Glomerular visceral epithelial cell (primary cell): ENCODE measurements at regions not wholly inside any gene's neighbourhood (a gene's known extent, or its start where the extent isn't known, plus 50 kb on each side); places are given as distances from the start of the nearest gene placed in this dataset.

Source experiments
- DNase-seq: peaks from one replicate; pipeline ENCODE4 v3.0.0-alpha.2; 2016; ENCODE audit errors: extremely low spot score

GRCh38 chr22:44592126-44592823 lies 94.2 kb upstream of the RTL6 start:
- no peak for DNase-seq

DNA sequence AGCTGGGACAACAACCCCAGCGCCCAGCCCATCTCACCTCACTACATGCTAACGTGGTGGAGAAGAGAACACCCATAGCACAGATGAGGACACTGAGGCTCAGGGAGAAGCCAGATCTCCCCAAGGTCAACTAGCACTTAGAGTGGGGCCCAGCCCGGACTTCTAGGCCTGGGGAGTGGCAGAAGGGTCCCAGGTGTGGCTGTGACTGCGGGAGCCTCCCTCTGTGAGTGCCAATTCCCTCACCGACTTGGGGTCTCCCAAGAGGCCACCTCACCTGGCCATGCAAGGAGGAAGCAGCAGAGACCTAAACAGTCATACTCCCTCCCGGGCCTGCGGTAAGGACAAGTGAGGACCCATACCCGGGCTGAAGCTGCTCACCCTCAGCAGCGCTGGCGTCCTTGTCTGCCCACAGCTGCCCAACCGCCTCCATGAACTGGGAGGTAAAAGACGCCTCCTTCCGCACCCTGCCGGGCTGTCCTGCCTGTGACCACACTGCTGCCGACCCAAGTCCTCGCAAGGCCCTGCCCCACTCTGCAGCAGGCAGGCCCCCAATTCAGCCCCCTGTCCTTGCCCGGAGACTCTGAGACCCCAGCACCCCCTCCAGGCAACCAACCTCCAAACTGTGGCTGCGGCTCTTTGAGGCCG lies 93.2 kb upstream of the RTL6 start:
- DNase-seq, result no peak

GRCh38 chr22:44590291-44590690 lies 92.3 kb upstream of the RTL6 start:
- no peak for DNase-seq

DNA sequence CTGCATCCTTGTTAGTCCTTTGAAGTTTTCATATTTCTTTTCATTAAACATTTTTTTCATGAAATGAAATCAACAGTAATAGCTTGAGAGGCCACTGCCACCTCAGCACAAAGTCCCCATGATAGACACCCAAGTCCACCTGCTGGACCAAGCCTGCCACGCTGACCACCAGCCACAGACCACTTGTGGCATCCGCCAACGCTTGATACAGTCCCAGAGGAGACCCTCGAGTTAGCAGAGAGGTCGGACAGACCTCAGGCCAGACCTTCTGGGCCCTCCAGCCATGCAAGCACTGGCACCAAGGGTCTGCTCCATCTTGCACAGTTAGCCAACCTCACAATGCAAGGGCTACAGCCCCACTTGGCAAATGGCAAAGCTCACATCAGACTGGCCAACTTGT lies 91.8 kb upstream of the RTL6 start:
- no peak for DNase-seq

DNA sequence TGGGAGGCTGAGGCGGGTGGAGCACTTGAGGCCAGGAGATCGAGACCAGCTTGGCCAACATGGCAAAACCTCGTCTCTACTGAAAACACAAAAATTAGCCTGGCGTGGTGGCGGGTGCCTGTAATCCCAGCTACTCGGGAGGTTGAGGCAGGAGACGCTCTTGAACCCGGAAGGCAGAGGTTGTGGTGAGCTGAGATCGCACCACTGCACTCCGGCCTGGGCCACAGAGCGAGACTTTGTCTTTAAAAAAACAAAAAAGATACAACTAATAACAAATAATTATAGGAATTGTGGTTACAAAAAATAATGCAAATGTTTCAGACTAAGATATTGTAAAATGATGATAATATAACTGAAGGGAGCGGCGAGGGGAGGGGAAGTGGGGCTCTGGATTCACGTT lies 90.3 kb upstream of the RTL6 start:
- no peak for DNase-seq

- no peak for DNase-seq
Measured at GRCh38 chr22:44587737-44588310, 89.8 kb upstream of the RTL6 start.

GRCh38 chr22:44586999-44587736 lies 89.1 kb upstream of the RTL6 start:
- peak; percentile 70 for DNase-seq

DNA sequence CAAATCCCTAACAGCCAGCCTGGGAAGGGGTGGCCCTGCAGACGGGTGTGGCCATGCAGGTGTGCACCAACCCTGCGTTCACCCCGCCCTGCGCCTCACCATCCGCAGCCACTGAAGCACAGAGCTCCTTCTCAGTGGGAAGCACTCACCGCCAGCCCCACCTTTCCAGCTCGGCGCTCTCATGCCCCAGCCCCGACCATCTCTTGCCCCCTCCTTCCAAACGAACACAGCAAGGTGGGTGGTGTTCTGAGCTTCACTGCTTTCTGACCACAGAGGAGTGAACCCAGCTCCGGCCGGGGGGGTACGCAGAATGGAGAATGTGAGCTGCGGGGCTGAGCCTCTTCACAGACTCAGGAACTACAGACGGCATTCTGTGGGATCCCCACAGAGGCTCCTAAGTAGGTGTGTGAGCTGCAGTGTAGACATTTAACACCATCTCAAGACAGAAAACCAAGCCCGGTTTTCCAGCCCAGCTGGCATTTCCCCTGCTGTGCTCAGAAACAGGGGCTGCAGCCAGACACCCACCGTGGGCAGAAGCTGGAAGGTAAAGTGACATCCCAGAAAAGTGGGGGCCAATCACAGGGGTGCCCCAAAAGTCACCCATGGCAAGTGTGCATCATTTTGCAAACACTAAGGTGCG lies 88.4 kb upstream of the RTL6 start:
- no peak for DNase-seq

DNA sequence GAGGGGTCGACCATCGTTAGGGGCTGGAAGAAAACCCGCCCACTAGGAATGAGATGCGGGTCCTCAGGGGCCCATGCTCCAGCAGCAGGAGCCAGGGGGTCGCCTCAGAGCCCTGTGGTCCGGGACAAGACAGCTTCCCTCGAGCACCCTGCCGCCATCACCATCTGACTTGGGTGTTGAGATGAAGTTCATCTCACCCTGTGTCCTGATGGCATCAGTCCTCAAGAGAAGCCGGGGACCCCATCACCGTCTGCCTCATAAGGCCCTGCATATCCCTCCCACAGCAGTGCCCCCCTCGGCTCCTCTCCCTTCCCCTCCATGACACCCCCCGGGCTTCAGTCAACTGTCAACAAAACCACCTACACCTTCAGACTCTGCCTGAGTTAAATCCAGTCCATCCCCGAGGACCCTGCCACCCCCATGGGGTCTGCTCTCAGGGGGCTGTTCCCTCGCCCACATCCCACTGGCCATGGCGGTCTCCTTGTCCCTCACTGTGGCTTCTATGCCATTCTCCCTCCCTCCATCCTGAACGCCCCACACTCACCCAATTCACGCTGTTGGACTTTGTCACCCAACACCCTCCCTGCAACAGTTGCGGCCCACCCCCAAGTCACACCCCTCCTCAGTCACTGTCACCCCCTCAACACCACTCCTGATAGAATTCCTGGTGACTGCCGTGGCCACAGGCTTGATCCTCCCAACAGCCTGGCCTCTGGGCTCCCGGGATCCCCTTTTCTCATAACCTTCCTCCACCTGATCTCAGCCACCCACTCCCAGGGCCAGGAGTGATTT lies 87.7 kb upstream of the RTL6 start:
- DNase-seq, result no peak

DNA sequence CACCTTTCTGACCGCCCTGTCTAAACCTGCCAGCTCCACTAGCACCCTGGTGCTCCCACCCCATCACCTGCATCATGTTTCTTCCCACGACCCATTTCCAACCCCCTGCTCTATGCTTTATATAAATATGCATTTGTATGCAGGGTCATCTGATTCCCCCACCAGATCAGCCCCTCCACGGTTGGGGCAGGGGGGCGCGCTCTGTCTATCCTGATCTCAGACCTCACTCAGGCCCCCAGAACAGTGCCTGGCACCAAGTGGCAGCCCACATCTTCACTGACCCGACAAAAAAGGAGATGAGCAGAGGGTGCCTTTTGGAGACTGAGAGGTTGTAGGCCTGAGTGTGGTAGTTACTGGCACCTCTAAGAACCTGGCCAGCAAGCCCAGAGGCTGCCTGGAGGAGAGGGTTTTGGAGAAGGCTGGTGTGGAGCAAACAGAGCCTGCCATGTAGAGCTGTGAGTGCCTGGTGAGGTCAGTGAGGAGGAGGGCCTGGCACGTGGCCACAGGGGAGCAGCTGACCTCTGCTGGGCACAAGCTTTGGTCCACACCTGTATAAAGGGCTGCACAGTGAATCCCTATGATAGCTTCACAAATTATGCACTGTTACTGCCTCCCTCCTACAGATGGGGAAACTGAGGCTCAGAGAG lies 86.3 kb upstream of the RTL6 start:
- peak; percentile 15 for DNase-seq

DNA sequence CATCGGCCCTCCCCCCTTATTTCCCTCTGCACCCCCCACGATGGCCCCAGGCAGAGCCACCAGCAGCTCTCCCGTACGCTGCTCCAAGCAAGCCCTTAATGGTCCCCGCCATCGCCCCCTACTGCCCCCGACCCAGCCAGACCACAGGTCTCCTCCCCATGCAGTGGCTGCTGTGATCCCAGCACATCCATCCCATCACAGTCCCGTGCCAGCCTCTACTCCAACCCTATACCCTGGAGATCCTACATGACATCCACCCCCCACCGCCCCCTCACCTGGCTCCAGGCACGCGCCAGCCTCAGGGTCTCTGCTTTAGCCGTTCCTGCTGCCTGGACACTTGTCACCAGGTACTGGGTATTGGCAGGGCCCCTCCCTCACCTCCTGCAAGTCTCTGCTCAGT lies 85.8 kb upstream of the RTL6 start:
- DNase-seq, result no peak

- no peak for DNase-seq
Measured at GRCh38 chr22:44583061-44583760, 85.2 kb upstream of the RTL6 start.

DNA sequence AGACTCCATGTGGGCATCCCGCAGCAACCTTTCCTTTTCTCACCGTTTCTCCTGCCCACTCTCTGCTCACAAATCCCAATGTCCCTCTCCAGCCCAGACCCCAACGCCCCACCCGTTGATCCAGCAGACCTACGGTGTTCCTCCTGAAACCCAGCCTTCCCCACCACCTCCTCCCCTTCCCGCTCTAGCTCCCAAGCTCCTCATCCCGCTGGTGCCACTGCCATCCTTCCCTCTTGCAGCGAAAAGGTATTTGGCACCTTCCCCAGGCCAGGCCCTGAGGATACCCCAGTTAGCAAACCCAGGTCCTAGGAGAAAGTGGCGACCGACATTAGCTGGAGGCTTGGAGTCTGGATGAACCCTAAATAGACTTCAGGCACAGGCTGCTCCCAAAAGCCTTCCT lies 84.0 kb upstream of the RTL6 start:
- DNase-seq, result no peak

- DNase-seq, result no peak
Measured at GRCh38 chr22:44581096-44581435, 83.0 kb upstream of the RTL6 start.

DNA sequence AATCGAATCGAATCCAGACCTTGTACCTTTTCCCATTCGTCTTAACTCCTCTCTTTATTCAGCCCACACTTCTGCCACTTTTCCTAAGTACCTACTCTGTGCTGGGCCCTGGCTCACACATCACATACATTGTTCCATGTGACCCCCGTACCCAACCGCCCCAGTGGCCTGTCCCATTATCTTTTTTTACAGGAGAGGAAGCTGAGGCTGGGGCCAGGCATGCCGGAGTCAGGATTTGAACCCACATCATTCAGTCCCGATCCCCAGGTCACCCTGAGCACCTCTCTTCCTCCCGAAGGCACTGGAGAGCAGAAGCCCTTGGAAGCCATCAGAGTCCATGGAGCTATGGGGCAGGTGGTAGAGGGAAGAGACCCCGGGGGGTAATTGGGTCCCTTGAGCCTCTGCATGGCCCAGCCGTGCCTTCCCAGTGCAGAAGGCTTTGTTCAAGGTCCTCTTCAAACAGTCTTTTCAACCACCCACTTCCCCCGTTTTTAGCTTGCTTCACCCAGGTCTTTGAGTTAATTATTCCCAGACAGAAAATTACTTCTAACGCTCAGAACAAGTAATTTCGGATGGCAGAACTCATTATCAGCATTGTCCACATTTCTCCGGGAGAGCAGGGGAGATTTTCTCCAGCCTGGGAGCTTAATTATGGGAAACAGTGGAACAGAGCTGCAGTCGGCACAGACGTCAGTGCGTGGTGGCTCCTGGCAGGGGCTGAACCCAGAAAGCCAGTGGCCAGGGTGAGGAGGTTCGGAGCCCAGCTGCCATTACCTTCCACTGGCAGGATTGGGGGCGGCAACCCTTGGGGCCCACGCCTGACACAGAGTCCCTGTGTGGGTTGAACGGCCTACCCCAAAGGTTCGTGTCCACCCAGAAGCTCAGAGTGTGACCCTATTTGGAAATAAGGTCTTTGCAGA lies 82.4 kb upstream of the RTL6 start:
- no peak for DNase-seq

- no peak for DNase-seq
Measured at GRCh38 chr22:44578516-44579230, 80.6 kb upstream of the RTL6 start.

- no peak for DNase-seq
Measured at GRCh38 chr22:44578110-44578457, 80.1 kb upstream of the RTL6 start.

- DNase-seq, result no peak
Measured at GRCh38 chr22:44577391-44578109, 79.5 kb upstream of the RTL6 start.
